ENCODE measurements at regions not wholly inside any gene's neighbourhood (a gene's known extent, or its start where the extent isn't known, plus 50 kb on each side); places are given as distances from the start of the nearest gene placed in this dataset.

DNA sequence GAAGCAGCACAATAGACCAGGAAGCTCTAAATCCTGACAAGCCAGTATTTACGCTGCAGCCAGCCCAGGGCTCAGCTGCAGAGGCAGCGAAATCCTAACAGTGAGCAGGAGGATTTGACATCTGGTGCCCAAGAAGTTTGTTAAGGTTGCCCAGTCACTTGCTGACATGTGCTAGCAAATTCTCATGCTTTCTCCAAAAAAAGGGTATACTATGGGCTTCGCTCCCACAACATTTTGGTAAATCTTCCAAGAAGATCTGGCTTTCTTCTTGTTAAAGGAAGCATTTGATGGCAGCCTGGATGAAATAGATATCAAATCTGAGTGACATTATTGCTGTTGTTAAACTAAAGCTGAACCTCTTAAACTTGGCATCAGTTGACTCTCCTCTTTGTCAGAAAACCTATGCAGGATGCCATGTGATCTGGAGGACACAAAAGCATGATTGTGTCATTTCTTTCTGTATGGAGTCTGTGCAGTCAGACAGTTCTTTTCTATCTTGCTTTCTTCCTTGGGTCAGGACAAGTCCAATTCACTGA, 949.7 kb upstream of the RBFOX1 start:
- no peak for DNase-seq (ENCODE audit: low read depth)
- TF ChIP-seq, protein P1, sequence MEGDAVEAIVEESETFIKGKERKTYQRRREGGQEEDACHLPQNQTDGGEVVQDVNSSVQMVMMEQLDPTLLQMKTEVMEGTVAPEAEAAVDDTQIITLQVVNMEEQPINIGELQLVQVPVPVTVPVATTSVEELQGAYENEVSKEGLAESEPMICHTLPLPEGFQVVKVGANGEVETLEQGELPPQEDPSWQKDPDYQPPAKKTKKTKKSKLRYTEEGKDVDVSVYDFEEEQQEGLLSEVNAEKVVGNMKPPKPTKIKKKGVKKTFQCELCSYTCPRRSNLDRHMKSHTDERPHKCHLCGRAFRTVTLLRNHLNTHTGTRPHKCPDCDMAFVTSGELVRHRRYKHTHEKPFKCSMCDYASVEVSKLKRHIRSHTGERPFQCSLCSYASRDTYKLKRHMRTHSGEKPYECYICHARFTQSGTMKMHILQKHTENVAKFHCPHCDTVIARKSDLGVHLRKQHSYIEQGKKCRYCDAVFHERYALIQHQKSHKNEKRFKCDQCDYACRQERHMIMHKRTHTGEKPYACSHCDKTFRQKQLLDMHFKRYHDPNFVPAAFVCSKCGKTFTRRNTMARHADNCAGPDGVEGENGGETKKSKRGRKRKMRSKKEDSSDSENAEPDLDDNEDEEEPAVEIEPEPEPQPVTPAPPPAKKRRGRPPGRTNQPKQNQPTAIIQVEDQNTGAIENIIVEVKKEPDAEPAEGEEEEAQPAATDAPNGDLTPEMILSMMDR (IDR thresholded peaks at IDR 0.05; ENCODE audit: insufficient read depth, low read depth, low read length) = no peak
- H3K4me3 ChIP-seq (ENCODE audit: low read depth, low read length) = no peak overlapping the region

DNA sequence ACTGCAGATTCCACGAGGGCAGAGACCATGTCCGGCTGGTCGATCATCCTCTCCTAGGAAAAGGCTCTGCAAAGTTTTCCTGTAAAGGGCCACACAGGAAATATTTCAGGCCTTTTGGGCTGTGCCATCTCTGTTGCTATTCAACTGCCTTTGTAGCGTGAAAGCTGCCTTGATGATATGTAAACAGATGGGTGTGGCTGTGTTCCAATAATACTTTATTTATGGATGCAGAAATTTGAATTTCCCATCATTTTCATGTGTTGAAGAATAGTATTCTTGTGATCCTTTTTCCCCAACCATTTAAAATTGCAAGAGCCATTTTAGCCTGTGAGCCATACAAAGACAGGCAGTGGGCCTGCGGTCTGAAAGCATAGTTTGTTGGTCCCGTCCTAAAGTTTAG, 950.7 kb upstream of the RBFOX1 start:
- no peak for DNase-seq (ENCODE audit: low read depth)
- TF ChIP-seq, protein P1 (IDR thresholded peaks at IDR 0.05; ENCODE audit: insufficient read depth, low read depth, low read length) = no peak
- H3K4me3 ChIP-seq (ENCODE audit: low read depth, low read length) = no peak overlapping the region

DNA sequence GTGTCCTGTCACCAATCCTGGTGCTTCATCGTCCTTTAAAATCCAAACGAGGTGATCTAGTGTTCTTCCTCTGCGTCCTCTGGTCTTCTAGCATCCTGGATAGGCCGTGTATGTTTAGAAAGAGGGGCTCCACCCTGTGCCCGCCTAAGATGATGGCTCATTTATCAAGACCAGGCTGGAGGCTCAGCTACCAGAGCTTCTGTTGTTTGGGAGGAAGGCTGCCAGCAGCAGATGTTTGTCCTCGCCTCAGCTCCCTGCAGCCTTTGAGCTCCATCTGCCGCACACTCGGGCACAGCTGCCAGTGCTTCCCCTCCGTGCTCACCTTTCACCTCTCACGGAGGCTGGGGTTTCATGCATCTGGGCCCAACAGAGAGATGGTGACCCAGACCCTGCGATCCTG, 954.7 kb upstream of the RBFOX1 start:
- TF ChIP-seq, protein P1 (IDR thresholded peaks at IDR 0.05; ENCODE audit: insufficient read depth, low read depth, low read length) = no peak

GRCh38 chr16:6375465-6376075, 957.1 kb upstream of the RBFOX1 start:
- TF ChIP-seq, protein P1 (IDR thresholded peaks at IDR 0.05; ENCODE audit: insufficient read depth, low read depth, low read length) = no peak
- no peak overlapping the region for H3K4me3 ChIP-seq (ENCODE audit: low read depth, low read length)
- no peak for DNase-seq (ENCODE audit: low read depth)

More for the DNA sequence above, 954.7 kb upstream of the RBFOX1 start:
- no peak overlapping the region for H3K4me3 ChIP-seq (ENCODE audit: low read depth, low read length)
- no peak for DNase-seq (ENCODE audit: low read depth)

GRCh38 chr16:6374821-6375220, 957.8 kb upstream of the RBFOX1 start:
- H3K4me3 ChIP-seq (ENCODE audit: low read depth, low read length) = no peak overlapping the region
- DNase-seq (ENCODE audit: low read depth) = no peak
- TF ChIP-seq, protein P1 (IDR thresholded peaks at IDR 0.05; ENCODE audit: insufficient read depth, low read depth, low read length) = no peak

GRCh38 chr16:6364846-6365245, 967.8 kb upstream of the RBFOX1 start:
- TF ChIP-seq, protein P1 (IDR thresholded peaks at IDR 0.05; ENCODE audit: insufficient read depth, low read depth, low read length) = no peak
- DNase-seq (ENCODE audit: low read depth) = no peak
- no peak overlapping the region for H3K4me3 ChIP-seq (ENCODE audit: low read depth, low read length)

Measured in fibroblast of villous mesenchyme (primary cell).